ENCODE measurements at regions not wholly inside any gene's neighbourhood (a gene's known extent, or its start where the extent isn't known, plus 50 kb on each side); places are given as distances from the start of the nearest gene placed in this dataset.

DNA sequence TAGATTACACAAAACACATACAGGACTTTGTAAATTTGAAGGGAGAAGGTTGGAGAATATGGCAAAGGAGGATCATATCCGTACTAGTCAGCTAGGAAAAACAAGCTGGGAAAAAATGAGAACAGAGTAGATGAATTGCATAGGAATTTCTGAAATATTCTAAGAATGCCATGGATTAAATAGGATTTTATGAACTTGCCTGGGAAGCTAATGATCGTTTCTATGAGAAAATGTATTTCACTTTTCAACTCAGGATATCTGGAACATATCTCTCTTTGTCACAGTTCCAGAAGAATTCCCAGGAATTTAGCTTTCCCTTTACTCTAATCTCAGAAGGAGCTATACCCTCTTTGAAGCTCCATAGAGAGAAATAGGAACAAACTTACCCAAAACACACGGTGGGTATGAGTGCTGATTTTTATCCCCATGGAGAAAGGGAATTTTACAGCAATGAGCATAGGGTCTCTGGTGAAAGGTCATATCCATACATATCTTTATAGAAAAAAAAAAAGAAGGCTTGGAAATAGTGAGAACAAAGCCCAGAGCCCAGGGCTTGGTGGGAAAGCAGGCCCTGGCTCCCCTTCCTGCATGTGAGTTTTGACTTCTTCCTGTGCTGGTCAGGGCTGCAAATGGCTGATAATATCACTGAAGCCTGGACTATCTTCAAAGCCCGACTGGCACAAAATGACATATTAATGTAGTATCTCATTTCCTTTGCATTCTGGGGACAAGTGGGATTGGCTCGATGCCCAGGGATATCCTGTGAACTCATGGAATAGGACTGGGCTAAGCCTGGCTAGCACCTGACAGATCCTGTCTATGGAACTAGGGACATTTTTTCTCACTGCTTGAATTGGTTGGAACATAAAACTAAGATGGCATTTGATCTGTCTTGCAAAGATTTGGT lies 136.3 kb downstream of the AEBP2 start:
- DNase-seq (ENCODE audit: low read depth, low spot score) (peak; percentile 18), ATAC-seq (0 out of 2 replicates have a peak, but pooled peaks have one; percentile 26)
- H3K9ac ChIP-seq (ENCODE audit: low read length) = no peak overlapping the region
- H3K9me3 ChIP-seq (ENCODE audit: control insufficient read depth in 1 of 2, insufficient read depth in 1 of 2, low read depth in 1 of 2, low read length in 2 of 2) = no peaks in the 10 kb centered on the region
- no peaks in the 10 kb centered on the region for H3K27me3 ChIP-seq (ENCODE audit: insufficient read depth, low read length)
- 0 out of 2 replicates have a peak overlapping the region, but pooled peaks have one; percentile 17 for H3K4me2 ChIP-seq (ENCODE audit: low read length)
- H3K36me3 ChIP-seq (ENCODE audit: control insufficient read depth in 1 of 2, insufficient read depth in 2 of 2, low read length in 2 of 2) = no peaks in the 10 kb centered on the region
- H3K4me3 ChIP-seq (replicated peaks in 1 of 2; ENCODE audit: low read depth in 1 of 2, low read length in 2 of 2) = no peak overlapping the region
- H3K4me1 ChIP-seq (ENCODE audit: control insufficient read depth in 1 of 2, insufficient read depth in 2 of 2, low read length in 2 of 2) = peaks cover 3 to 7% of the 10 kb centered on the region in 2 experiments; a peak in 3 of 4 replicates
- CTCF ChIA-PET = no interaction called here
- BruUV-seq (replicated peaks) = no TSS peak
- no peaks in the 10 kb centered on the region for H3K79me2 ChIP-seq (ENCODE audit: insufficient read depth, low read length)
- POLR2A ChIA-PET = no interaction called here
- RAD21 ChIA-PET (ENCODE audit: low non-redundant PET in 1 of 2, low total read pairs in 2 of 2, uncharacterized antibody in 2 of 2, unreplicated experiment in 2 of 2) = no interaction called here
- no peak overlapping the region for H2AFZ ChIP-seq (ENCODE audit: low read depth, low read length, poor library complexity, severe bottlenecking)
- H3K27ac ChIP-seq (ENCODE audit: low read depth, low read length) = no peak overlapping the region
- intact Hi-C loops (cut with micrococcal nuclease) = no loop called here
- no peaks in the 10 kb centered on the region for H4K20me1 ChIP-seq (ENCODE audit: insufficient read depth)
- H3K9me2 ChIP-seq (ENCODE audit: insufficient read depth) = no peaks in the 10 kb centered on the region
- TF ChIP-seq JUND (IDR thresholded peaks at IDR 0.05) (no peak), TCF7L2 (IDR thresholded peaks at IDR 0.05; ENCODE audit: borderline replicate concordance, extremely low read depth, insufficient read depth, insufficient read length) (peak; percentile 70)

DNA sequence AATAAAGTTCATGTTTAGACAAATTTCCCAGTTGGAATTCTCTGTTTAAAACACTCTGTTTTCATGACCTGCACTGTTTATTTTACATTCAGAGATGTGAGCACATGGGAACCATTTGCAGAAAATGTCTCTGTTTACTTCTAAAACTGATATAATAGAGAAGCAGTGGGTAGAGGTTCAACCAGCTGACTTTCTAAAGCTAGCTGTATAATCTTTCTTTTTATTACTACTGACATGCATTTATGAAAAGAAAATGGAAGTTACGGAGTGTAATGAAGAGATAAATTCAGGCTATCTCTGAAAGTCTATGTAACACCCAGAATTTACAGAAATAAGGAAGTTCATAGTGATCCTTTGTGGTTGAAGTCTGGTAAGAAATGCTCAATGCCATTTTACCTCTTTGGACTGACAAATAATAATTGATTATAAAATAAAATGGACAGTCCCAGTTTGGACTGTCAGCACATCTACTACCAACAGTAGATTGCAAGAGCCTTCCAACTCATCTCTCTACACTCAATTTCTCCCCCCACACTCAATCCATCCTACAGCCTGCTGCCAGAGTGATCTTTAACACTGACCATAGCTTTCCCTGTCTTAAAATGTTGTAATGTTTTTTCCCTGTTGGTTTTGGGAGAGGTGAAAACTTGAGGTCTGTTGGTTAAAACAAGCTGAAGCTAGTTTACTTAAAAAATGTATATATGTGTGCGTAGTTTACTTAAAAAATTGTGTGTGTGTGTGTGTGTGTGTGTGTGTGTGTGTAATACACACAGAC lies 137.4 kb downstream of the AEBP2 start:
- intact Hi-C loops (cut with micrococcal nuclease) = no loop called here
- POLR2A ChIA-PET = no interaction called here
- H3K4me2 ChIP-seq (ENCODE audit: low read length) = no peak overlapping the region
- DNase-seq (ENCODE audit: low read depth, low spot score) = no peak
- H3K27ac ChIP-seq (ENCODE audit: low read depth, low read length) = no peak overlapping the region
- BruUV-seq (replicated peaks) = no TSS peak
- no peak overlapping the region for H2AFZ ChIP-seq (ENCODE audit: low read depth, low read length, poor library complexity, severe bottlenecking)
- no peaks in the 10 kb centered on the region for H3K9me3 ChIP-seq (ENCODE audit: control insufficient read depth in 1 of 2, insufficient read depth in 1 of 2, low read depth in 1 of 2, low read length in 2 of 2)
- RAD21 ChIA-PET (ENCODE audit: low non-redundant PET in 1 of 2, low total read pairs in 2 of 2, uncharacterized antibody in 2 of 2, unreplicated experiment in 2 of 2) = interaction anchor here in 1 of 2 experiments (0.5 kb wide), 1 partner anchor 104 kb away, joined by 6 read pairs; no protein-coding TSS in a partner anchor
- H3K9ac ChIP-seq (ENCODE audit: low read length) = no peak overlapping the region
- peaks cover 3 to 7% of the 10 kb centered on the region in 2 experiments; a peak in 3 of 4 replicates for H3K4me1 ChIP-seq (ENCODE audit: control insufficient read depth in 1 of 2, insufficient read depth in 2 of 2, low read length in 2 of 2)
- H4K20me1 ChIP-seq (ENCODE audit: insufficient read depth) = no peaks in the 10 kb centered on the region
- no peak overlapping the region for H3K4me3 ChIP-seq (replicated peaks in 1 of 2; ENCODE audit: low read depth in 1 of 2, low read length in 2 of 2)
- ATAC-seq = no peak
- no peaks in the 10 kb centered on the region for H3K79me2 ChIP-seq (ENCODE audit: insufficient read depth, low read length)
- CTCF ChIA-PET = no interaction called here
- no peaks in the 10 kb centered on the region for H3K36me3 ChIP-seq (ENCODE audit: control insufficient read depth in 1 of 2, insufficient read depth in 2 of 2, low read length in 2 of 2)
- H3K27me3 ChIP-seq (ENCODE audit: insufficient read depth, low read length) = no peaks in the 10 kb centered on the region
- no peaks in the 10 kb centered on the region for H3K9me2 ChIP-seq (ENCODE audit: insufficient read depth)
- TF ChIP-seq SIN3A (IDR thresholded peaks at IDR 0.05; ENCODE audit: low read depth) (no peak), TCF7L2 (IDR thresholded peaks at IDR 0.05; ENCODE audit: borderline replicate concordance, extremely low read depth, insufficient read depth, insufficient read length) (no peak), EZH2 (IDR thresholded peaks at IDR 0.05) (no peak), POLR2A (IDR thresholded peaks at IDR 0.05; ENCODE audit: borderline replicate concordance, extremely low read depth, insufficient read depth, insufficient read length) (no peak), SRF (IDR thresholded peaks at IDR 0.05; ENCODE audit: low read depth) (no peak), CBX3 (IDR thresholded peaks at IDR 0.05; ENCODE audit: low read depth) (no peak), ZNF274 (IDR thresholded peaks at IDR 0.05; ENCODE audit: low read depth, low read length) (no peak), CEBPB (IDR thresholded peaks at IDR 0.05; ENCODE audit: low read depth) (no peak), YY1 (IDR thresholded peaks at IDR 0.05; ENCODE audit: extremely low read depth, insufficient replicate concordance, low read depth, low read length) (no peak), RAD21 (IDR thresholded peaks at IDR 0.05; ENCODE audit: low read depth) (no peak), ZFX (IDR thresholded peaks at IDR 0.05) (no peak)
- TF ChIP-seq, protein P1, sequence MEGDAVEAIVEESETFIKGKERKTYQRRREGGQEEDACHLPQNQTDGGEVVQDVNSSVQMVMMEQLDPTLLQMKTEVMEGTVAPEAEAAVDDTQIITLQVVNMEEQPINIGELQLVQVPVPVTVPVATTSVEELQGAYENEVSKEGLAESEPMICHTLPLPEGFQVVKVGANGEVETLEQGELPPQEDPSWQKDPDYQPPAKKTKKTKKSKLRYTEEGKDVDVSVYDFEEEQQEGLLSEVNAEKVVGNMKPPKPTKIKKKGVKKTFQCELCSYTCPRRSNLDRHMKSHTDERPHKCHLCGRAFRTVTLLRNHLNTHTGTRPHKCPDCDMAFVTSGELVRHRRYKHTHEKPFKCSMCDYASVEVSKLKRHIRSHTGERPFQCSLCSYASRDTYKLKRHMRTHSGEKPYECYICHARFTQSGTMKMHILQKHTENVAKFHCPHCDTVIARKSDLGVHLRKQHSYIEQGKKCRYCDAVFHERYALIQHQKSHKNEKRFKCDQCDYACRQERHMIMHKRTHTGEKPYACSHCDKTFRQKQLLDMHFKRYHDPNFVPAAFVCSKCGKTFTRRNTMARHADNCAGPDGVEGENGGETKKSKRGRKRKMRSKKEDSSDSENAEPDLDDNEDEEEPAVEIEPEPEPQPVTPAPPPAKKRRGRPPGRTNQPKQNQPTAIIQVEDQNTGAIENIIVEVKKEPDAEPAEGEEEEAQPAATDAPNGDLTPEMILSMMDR (IDR thresholded peaks at IDR 0.05 in 2 of 3, conservative IDR thresholded peaks at IDR 0.05 in 1 of 3; ENCODE audit: borderline replicate concordance in 1 of 3, insufficient read depth in 1 of 3, low read depth in 2 of 3, low read length in 2 of 3) = no peak
- TF ChIP-seq, protein P2, sequence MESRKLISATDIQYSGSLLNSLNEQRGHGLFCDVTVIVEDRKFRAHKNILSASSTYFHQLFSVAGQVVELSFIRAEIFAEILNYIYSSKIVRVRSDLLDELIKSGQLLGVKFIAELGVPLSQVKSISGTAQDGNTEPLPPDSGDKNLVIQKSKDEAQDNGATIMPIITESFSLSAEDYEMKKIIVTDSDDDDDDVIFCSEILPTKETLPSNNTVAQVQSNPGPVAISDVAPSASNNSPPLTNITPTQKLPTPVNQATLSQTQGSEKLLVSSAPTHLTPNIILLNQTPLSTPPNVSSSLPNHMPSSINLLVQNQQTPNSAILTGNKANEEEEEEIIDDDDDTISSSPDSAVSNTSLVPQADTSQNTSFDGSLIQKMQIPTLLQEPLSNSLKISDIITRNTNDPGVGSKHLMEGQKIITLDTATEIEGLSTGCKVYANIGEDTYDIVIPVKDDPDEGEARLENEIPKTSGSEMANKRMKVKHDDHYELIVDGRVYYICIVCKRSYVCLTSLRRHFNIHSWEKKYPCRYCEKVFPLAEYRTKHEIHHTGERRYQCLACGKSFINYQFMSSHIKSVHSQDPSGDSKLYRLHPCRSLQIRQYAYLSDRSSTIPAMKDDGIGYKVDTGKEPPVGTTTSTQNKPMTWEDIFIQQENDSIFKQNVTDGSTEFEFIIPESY (IDR thresholded peaks at IDR 0.05; ENCODE audit: extremely low read depth, insufficient replicate concordance, low read length) = no peak
